H9 (cell line): ENCODE measurements at regions not wholly inside any gene's neighbourhood (a gene's known extent, or its start where the extent isn't known, plus 50 kb on each side); places are given as distances from the start of the nearest gene placed in this dataset.

Experiments used
- DNase-seq: peaks from one replicate; pipeline ENCODE4 v3.0.0-alpha.2; 2017
- H2AFZ ChIP-seq: one replicate; pipeline ENCODE4 v1.6.1; 2013; ENCODE audit warnings: mild to moderate bottlenecking, low read length, control low read depth, moderate library complexity
- H2AK5ac ChIP-seq: 2 replicates; pipeline ENCODE4 v1.6.1; 2013; ENCODE audit warnings: low read length, control low read depth, mixed read lengths; ENCODE audit not compliant: insufficient read length
- H2BK120ac ChIP-seq: one replicate; pipeline ENCODE4 v1.6.1; 2013; ENCODE audit warnings: low read depth, mild to moderate bottlenecking, low read length, control low read depth, inconsistent platforms; ENCODE audit not compliant: poor library complexity, severe bottlenecking
- H2BK12ac ChIP-seq: 2 replicates; pipeline ENCODE4 v1.6.1; 2013; ENCODE audit warnings: low read length, control low read depth, mixed read lengths, low read depth; ENCODE audit not compliant: insufficient read length
- H2BK15ac ChIP-seq: 2 replicates; pipeline ENCODE4 v1.6.1; 2013; ENCODE audit warnings: low read depth, low read length, control low read depth
- H2BK20ac ChIP-seq: one replicate; pipeline ENCODE4 v1.6.1; 2013; ENCODE audit warnings: low read depth, mild to moderate bottlenecking, low read length, control low read depth, inconsistent platforms; ENCODE audit not compliant: poor library complexity, severe bottlenecking
- H2BK5ac ChIP-seq: 2 replicates; pipeline ENCODE4 v1.6.1; 2013; ENCODE audit warnings: low read length, control low read depth, mixed read lengths; ENCODE audit not compliant: insufficient read length
- H3K14ac ChIP-seq: 2 replicates; pipeline ENCODE4 v1.6.1; 2013; ENCODE audit warnings: low read length, control low read depth; ENCODE audit not compliant: insufficient read depth
- H3K18ac ChIP-seq: 2 replicates; pipeline ENCODE4 v1.6.1; 2013; ENCODE audit warnings: low read depth, mild to moderate bottlenecking, mixed read lengths, low read length, control low read depth; ENCODE audit not compliant: insufficient read length
- H3K23ac ChIP-seq: 2 replicates; pipeline ENCODE4 v1.6.1; 2013; ENCODE audit warnings: low read length, control low read depth, mixed read lengths, low read depth; ENCODE audit not compliant: insufficient read length
- H3K23me2 ChIP-seq: 2 replicates; pipeline ENCODE4 v1.6.1; 2013; ENCODE audit warnings: low read depth, mild to moderate bottlenecking, mixed read lengths, low read length, control low read depth; ENCODE audit not compliant: insufficient read length, poor library complexity, severe bottlenecking
- H3K27ac ChIP-seq: 2 replicates; pipeline ENCODE4 v1.5.1; 2013; ENCODE audit warnings: low read length, control low read depth, mixed read lengths, low read depth; ENCODE audit not compliant: insufficient read length
- H3K27me3 ChIP-seq: 2 replicates; pipeline ENCODE4 v1.6.1; 2013; ENCODE audit warnings: low read length, control low read depth, inconsistent platforms; ENCODE audit not compliant: insufficient read depth
- H3K4ac ChIP-seq: 2 replicates; pipeline ENCODE4 v1.6.1; 2013; ENCODE audit warnings: low read depth, mild to moderate bottlenecking, control low read depth, inconsistent platforms, low read length, moderate library complexity
- H3K4me1 ChIP-seq: 2 replicates; pipeline ENCODE4 v1.6.1; 2013; ENCODE audit warnings: low read length, control low read depth, inconsistent platforms; ENCODE audit not compliant: insufficient read depth
- H3K4me2 ChIP-seq: 2 replicates; pipeline ENCODE4 v1.6.1; 2013; ENCODE audit warnings: low read length, control low read depth, mixed read lengths; ENCODE audit not compliant: insufficient read length, insufficient read depth
- H3K56ac ChIP-seq: 2 replicates; pipeline ENCODE4 v1.6.1; 2013; ENCODE audit warnings: low read depth, mild to moderate bottlenecking, mixed read lengths, low read length, control low read depth; ENCODE audit not compliant: insufficient read length
- H3K79me1 ChIP-seq: 2 replicates; pipeline ENCODE4 v1.6.1; 2013; ENCODE audit warnings: low read depth, mild to moderate bottlenecking, moderate library complexity, low read length, control low read depth, inconsistent platforms; ENCODE audit not compliant: insufficient read depth, poor library complexity, severe bottlenecking
- H3K79me2 ChIP-seq: 2 replicates; pipeline ENCODE4 v1.6.1; 2013; ENCODE audit warnings: low read length, control low read depth, inconsistent platforms; ENCODE audit not compliant: insufficient read depth
- H3K9ac ChIP-seq: 2 replicates; pipeline ENCODE4 v1.6.1; 2013; ENCODE audit warnings: low read length, control low read depth, mixed read lengths; ENCODE audit not compliant: insufficient read length; ENCODE audit errors: extremely low read depth
- H3K9me3 ChIP-seq: one replicate; pipeline ENCODE4 v1.6.1; 2013; ENCODE audit warnings: low read depth, low read length, inconsistent platforms; ENCODE audit not compliant: control insufficient read depth
- H3T11ph ChIP-seq: one replicate; pipeline ENCODE4 v1.6.1; 2013; ENCODE audit warnings: mild to moderate bottlenecking, low read length, control low read depth, inconsistent platforms
- H4K20me1 ChIP-seq: one replicate; pipeline ENCODE4 v1.6.1; 2013; ENCODE audit not compliant: control insufficient read depth, insufficient read length, insufficient read depth
- H4K5ac ChIP-seq: 2 replicates; pipeline ENCODE4 v1.6.1; 2013; ENCODE audit warnings: low read depth, mild to moderate bottlenecking, mixed read lengths, low read length, control low read depth; ENCODE audit not compliant: insufficient read length
- H4K8ac ChIP-seq: replicated peaks from 2 replicates; pipeline ENCODE4 v1.6.1; 2013; ENCODE audit warnings: low read length, control low read depth, mixed read lengths, low read depth; ENCODE audit not compliant: insufficient read length
- H4K91ac ChIP-seq: 2 replicates; pipeline ENCODE4 v1.6.1; 2013; ENCODE audit warnings: low read depth, mild to moderate bottlenecking, moderate library complexity, mixed read lengths, low read length, control low read depth; ENCODE audit not compliant: insufficient read length
- H3K27ac Mint-ChIP-seq, 3 experiments: 2 replicates in 2 of 3; 3 replicates in 1 of 3; pipeline ENCODE4 v1.8.0; 2020 to 2021; ENCODE audit warnings: mixed read lengths in 3 of 3, mild to moderate bottlenecking in 1 of 3, moderate library complexity in 1 of 3
- H3K27me3 Mint-ChIP-seq: 2 replicates; pipeline ENCODE4 v1.8.0; 2021; ENCODE audit warnings: low read depth, mild to moderate bottlenecking, moderate library complexity, mixed read lengths
- H3K36me3 Mint-ChIP-seq, 3 experiments: 2 replicates in 2 of 3; 3 replicates in 1 of 3; pipeline ENCODE4 v1.8.0; 2020 to 2021; ENCODE audit warnings: low read depth in 3 of 3, mixed read lengths in 3 of 3; ENCODE audit not compliant: insufficient read depth in 1 of 3
- H3K4me1 Mint-ChIP-seq, 2 experiments: 2 replicates each; pipeline ENCODE4 v1.8.0; 2020; ENCODE audit warnings: mixed read lengths in 2 of 2
- H3K4me3 Mint-ChIP-seq, 2 experiments: 2 replicates in 1 of 2; 3 replicates in 1 of 2; pipeline ENCODE4 v1.8.0; 2020 to 2021; ENCODE audit warnings: mild to moderate bottlenecking in 2 of 2, mixed read lengths in 2 of 2, moderate library complexity in 1 of 2
- H3K9me3 Mint-ChIP-seq, 2 experiments: 2 replicates in 1 of 2; 3 replicates in 1 of 2; pipeline ENCODE4 v1.8.0; 2020; ENCODE audit warnings: mild to moderate bottlenecking in 2 of 2, mixed read lengths in 2 of 2, moderate library complexity in 1 of 2
- CTCF ChIP-seq: fragments of 200-600 bp; sonication (generic); conservative IDR thresholded peaks from 3 replicates; pipeline ENCODE4 v1.8.0; 2021; ENCODE audit warnings: antibody characterized with exemption, mild to moderate bottlenecking

DNA sequence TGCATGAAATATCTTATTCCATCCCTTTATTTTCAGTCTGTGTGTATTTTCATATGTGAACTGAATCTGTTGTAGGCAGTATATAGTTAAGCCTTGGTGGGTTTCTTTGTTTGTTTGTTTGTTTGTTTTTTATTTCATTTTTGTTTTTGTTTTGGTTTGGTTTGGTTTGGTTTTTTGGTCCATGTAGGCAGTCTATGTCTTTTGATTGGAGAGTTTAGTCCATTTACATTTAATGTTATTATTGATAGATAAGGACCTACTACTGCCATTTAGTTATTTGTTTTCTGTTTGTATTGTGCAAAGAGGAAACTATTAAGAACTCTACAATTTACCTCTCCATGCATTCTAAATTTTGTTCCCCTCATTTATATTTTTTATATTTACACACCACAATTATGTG lies 695.9 kb upstream of the GRM3 start:
- no peak overlapping the region for H2BK120ac ChIP-seq
- no peaks in the 10 kb centered on the region for H3K79me1 ChIP-seq
- H3K4ac ChIP-seq: no peak overlapping the region
- Mint-ChIP-seq H3K4me3 (no peak overlapping the region), H3K4me1 (peaks cover 6 to 7% of the 10 kb centered on the region in 2 experiments; a peak in 2 of 4 replicates), H3K27ac (no peak overlapping the region), H3K9me3 (peaks cover 11 to 20% of the 10 kb centered on the region in 2 experiments), H3K27me3 (no peaks in the 10 kb centered on the region), H3K36me3 (peaks cover 4 to 36% (median 7%) of the 10 kb centered on the region in 3 experiments; a peak in 5 of 7 replicates)
- no peak overlapping the region for H3T11ph ChIP-seq
- H3K9me3 ChIP-seq: no peaks in the 10 kb centered on the region
- H3K27ac ChIP-seq: no peak overlapping the region
- H3K9ac ChIP-seq: no peak overlapping the region
- no peak overlapping the region for H2BK5ac ChIP-seq
- no peaks in the 10 kb centered on the region for H3K27me3 ChIP-seq
- H3K4me1 ChIP-seq: no peaks in the 10 kb centered on the region; the same call in 1 of the 2 replicates
- no peak overlapping the region for H4K8ac ChIP-seq
- H3K14ac ChIP-seq: no peak overlapping the region
- H2BK20ac ChIP-seq: no peak overlapping the region
- H2BK15ac ChIP-seq: no peak overlapping the region
- no peaks in the 10 kb centered on the region for H3K23me2 ChIP-seq
- no peak overlapping the region for H3K23ac ChIP-seq
- H4K20me1 ChIP-seq: no peaks in the 10 kb centered on the region
- no peak overlapping the region for H4K91ac ChIP-seq
- H3K18ac ChIP-seq: no peak overlapping the region
- no peak overlapping the region for H3K56ac ChIP-seq
- no peak overlapping the region for H2AFZ ChIP-seq
- no peak overlapping the region for H2AK5ac ChIP-seq
- no peak for TF ChIP-seq CTCF
- H3K4me2 ChIP-seq: no peak overlapping the region
- no peaks in the 10 kb centered on the region for H3K79me2 ChIP-seq
- H4K5ac ChIP-seq: no peak overlapping the region
- no peak for DNase-seq
- no peak overlapping the region for H2BK12ac ChIP-seq
